ENCODE measurements at regions not wholly inside any gene's neighbourhood (a gene's known extent, or its start where the extent isn't known, plus 50 kb on each side); places are given as distances from the start of the nearest gene placed in this dataset.

DNA sequence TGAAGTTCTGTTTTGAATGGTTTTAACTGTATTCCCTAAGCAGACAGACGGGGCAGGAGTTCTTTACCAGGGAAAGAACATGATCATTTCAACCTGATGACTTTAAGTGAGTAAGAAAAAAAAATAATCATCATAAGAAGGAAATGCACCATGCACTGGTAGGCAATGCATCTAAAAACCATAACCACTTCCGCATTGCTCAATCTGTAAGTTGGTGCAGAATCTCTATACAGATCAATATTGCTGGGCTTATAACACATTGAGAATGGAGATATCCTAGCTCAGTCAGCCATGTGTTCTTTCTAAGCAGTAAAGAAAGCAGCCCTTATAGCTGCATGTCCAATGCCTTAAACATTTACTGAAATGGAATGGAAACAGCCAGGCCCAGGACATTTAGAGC lies 407.1 kb upstream of the DMAC1 start:
- ChIA-PET CTCF (interaction anchor here in 1 of 2 donors (0.6 kb wide), 1 partner anchor 135 kb away, joined by 3 read pairs; no protein-coding TSS in a partner anchor), POLR2A (no interaction called here)
- Mint-ChIP-seq H3K4me1 (peaks cover 3 to 9% (median 7%) of the 10 kb centered on the region in 3 donors), H3K4me3 (no peak overlapping the region), H3K36me3 (no peaks in the 10 kb centered on the region), H3K9me3 (peaks cover 0 to 4% (median 0%) of the 10 kb centered on the region in 3 donors), H3K27me3 (peaks cover 3 to 4% of the 10 kb centered on the region in 2 donors), H3K27ac (no peak overlapping the region)
- Histone ChIP-seq H3K4me3 (ENCODE audit: control insufficient read depth in 1 of 2, extremely low read depth in 1 of 2, low read length in 1 of 2) (no peak overlapping the region), H3K9me3 (no peaks in the 10 kb centered on the region), H3K27me3 (replicated peaks in 1 of 2; ENCODE audit: control insufficient read depth in 2 of 2, extremely low read depth in 1 of 2, insufficient read depth in 2 of 2, low read length in 1 of 2) (no peaks in the 10 kb centered on the region), H3K36me3 (ENCODE audit: control insufficient read depth in 2 of 2, extremely low read depth in 1 of 2, insufficient read depth in 1 of 2, low read length in 1 of 2) (no peaks in the 10 kb centered on the region), H3K4me1 (ENCODE audit: control insufficient read depth in 1 of 2, extremely low read depth in 1 of 2, insufficient read depth in 2 of 2, low read length in 2 of 2) (no peaks in the 10 kb centered on the region), H3K27ac (ENCODE audit: low read length) (no peak overlapping the region)
- peak in 3 of 4 experiments; percentile 30 to 59 (median 46) for ATAC-seq (replicated peaks in 1 of 4)
- WGBS (ENCODE audit: insufficient coverage) = no CpG with 5 or more reads among the region's 2 CpGs
- DNase-seq = no peak

- no peaks in the 10 kb centered on the region for H3K27me3 ChIP-seq (replicated peaks in 1 of 2; ENCODE audit: control insufficient read depth in 2 of 2, extremely low read depth in 1 of 2, insufficient read depth in 2 of 2, low read length in 1 of 2)
- H3K4me1 ChIP-seq (ENCODE audit: control insufficient read depth in 1 of 2, extremely low read depth in 1 of 2, insufficient read depth in 2 of 2, low read length in 2 of 2) = no peaks in the 10 kb centered on the region
- Mint-ChIP-seq H3K36me3 (no peaks in the 10 kb centered on the region), H3K27me3 (peaks cover 3 to 4% of the 10 kb centered on the region in 2 donors), H3K4me1 (peaks cover 3 to 9% (median 7%) of the 10 kb centered on the region in 3 donors), H3K9me3 (peaks cover 0 to 5% (median 0%) of the 10 kb centered on the region in 3 donors), H3K27ac (no peak overlapping the region), H3K4me3 (no peak overlapping the region)
- H3K9me3 ChIP-seq = no peaks in the 10 kb centered on the region
- H3K36me3 ChIP-seq (ENCODE audit: control insufficient read depth in 2 of 2, extremely low read depth in 1 of 2, insufficient read depth in 1 of 2, low read length in 1 of 2) = no peaks in the 10 kb centered on the region
- ChIA-PET CTCF (no interaction called here), POLR2A (no interaction called here)
- no peak overlapping the region for H3K27ac ChIP-seq (ENCODE audit: low read length)
- no peak overlapping the region for H3K4me3 ChIP-seq (ENCODE audit: control insufficient read depth in 1 of 2, extremely low read depth in 1 of 2, low read length in 1 of 2)
- ATAC-seq (replicated peaks in 1 of 4) (no peak), DNase-seq (no peak)
These were observed 406.0 kb upstream of the DMAC1 start for GRCh38 chr9:8205576-8205975.

DNA sequence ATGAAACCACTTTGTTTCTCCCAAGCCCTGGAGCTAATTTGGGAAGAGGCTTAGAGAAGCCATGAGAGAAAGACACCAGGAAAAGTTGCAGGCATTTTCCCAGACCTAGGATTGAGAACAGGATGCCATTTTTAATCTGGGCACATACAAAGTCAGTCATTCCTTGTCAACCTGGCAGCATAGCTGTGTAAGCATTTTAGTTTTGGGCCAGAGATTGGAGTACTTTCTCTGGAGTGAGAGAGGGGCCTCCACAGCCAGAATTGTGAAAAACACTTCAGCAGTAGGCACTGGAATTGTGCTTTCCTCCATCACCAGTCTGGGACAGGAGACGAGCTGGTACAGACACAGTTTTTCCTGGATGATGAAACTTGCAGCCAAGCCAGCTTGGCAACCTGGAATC lies 390.3 kb upstream of the DMAC1 start:
- ATAC-seq (replicated peaks in 1 of 4) (no peak), DNase-seq (no peak)
- Histone ChIP-seq H3K4me3 (ENCODE audit: control insufficient read depth in 1 of 2, extremely low read depth in 1 of 2, low read length in 1 of 2) (no peak overlapping the region), H3K9me3 (no peaks in the 10 kb centered on the region), H3K27ac (ENCODE audit: low read length) (no peak overlapping the region), H3K36me3 (ENCODE audit: control insufficient read depth in 2 of 2, extremely low read depth in 1 of 2, insufficient read depth in 1 of 2, low read length in 1 of 2) (no peaks in the 10 kb centered on the region), H3K27me3 (replicated peaks in 1 of 2; ENCODE audit: control insufficient read depth in 2 of 2, extremely low read depth in 1 of 2, insufficient read depth in 2 of 2, low read length in 1 of 2) (peaks cover 0 to 13% of the 10 kb centered on the region in 2 experiments), H3K4me1 (ENCODE audit: control insufficient read depth in 1 of 2, extremely low read depth in 1 of 2, insufficient read depth in 2 of 2, low read length in 2 of 2) (no peaks in the 10 kb centered on the region)
- POLR2A ChIA-PET = no interaction called here
- Mint-ChIP-seq H3K9me3 (peaks cover 8 to 27% (median 19%) of the 10 kb centered on the region in 3 donors), H3K27me3 (peaks cover 5 to 6% of the 10 kb centered on the region in 2 donors), H3K27ac (no peak overlapping the region), H3K4me3 (no peak overlapping the region), H3K36me3 (no peaks in the 10 kb centered on the region), H3K4me1 (no peaks in the 10 kb centered on the region)
- 70% methylated on average over 1 of the region's 1 CpG for WGBS (ENCODE audit: insufficient coverage)
- CTCF ChIA-PET = no interaction called here

DNA sequence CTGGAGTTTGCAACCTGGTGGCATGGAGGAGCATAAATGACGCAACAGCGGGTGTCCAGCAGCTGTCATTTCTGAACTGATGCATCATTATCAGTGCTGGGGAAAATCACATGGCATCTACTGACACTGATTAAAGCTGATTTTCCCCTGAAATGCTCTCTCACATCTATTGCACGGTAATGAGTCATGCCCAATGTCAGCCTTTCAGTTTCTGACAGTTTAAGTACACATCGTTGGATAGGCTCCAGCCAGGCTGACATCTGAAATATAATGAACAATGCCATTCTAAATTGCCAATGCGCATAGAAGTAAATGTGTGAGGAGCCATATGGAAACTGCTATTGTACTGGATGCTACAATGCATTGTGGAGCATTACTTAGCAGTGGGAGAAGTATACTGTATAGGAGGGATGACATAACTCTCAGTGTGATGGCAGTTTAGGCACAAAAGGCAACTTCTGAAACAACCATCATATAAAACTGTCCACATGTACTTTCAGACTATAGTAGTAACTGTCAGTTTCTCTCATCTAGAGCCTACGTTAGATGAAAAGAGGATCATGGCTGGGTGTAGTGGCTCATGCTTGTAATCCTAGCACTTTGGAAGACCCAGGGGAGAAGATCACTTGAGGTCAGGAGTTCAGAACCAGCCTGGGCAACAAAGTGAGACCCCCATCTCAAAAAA lies 389.3 kb upstream of the DMAC1 start:
- ChIA-PET POLR2A (no interaction called here), CTCF (no interaction called here)
- ATAC-seq (replicated peaks in 1 of 4) = no peak
- WGBS (ENCODE audit: insufficient coverage) = 52% methylated on average over 3 of the region's 6 CpGs
- Mint-ChIP-seq H3K36me3 (no peaks in the 10 kb centered on the region), H3K4me1 (no peaks in the 10 kb centered on the region), H3K4me3 (no peak overlapping the region), H3K9me3 (peaks cover 8 to 27% (median 19%) of the 10 kb centered on the region in 3 donors), H3K27ac (no peak overlapping the region), H3K27me3 (peaks cover 4 to 5% of the 10 kb centered on the region in 2 donors)
- DNase-seq = no peak
- no peaks in the 10 kb centered on the region for H3K9me3 ChIP-seq
- no peak overlapping the region for H3K4me3 ChIP-seq (ENCODE audit: control insufficient read depth in 1 of 2, extremely low read depth in 1 of 2, low read length in 1 of 2)
- peaks cover 0 to 13% of the 10 kb centered on the region in 2 experiments for H3K27me3 ChIP-seq (replicated peaks in 1 of 2; ENCODE audit: control insufficient read depth in 2 of 2, extremely low read depth in 1 of 2, insufficient read depth in 2 of 2, low read length in 1 of 2)
- H3K36me3 ChIP-seq (ENCODE audit: control insufficient read depth in 2 of 2, extremely low read depth in 1 of 2, insufficient read depth in 1 of 2, low read length in 1 of 2) = no peaks in the 10 kb centered on the region
- no peak overlapping the region for H3K27ac ChIP-seq (ENCODE audit: low read length)
- no peaks in the 10 kb centered on the region for H3K4me1 ChIP-seq (ENCODE audit: control insufficient read depth in 1 of 2, extremely low read depth in 1 of 2, insufficient read depth in 2 of 2, low read length in 2 of 2)

- no peaks in the 10 kb centered on the region for H3K4me1 ChIP-seq (ENCODE audit: control insufficient read depth in 1 of 2, extremely low read depth in 1 of 2, insufficient read depth in 2 of 2, low read length in 2 of 2)
- WGBS (ENCODE audit: insufficient coverage) = 70% methylated on average over 4 of the region's 4 CpGs
- CTCF ChIA-PET = no interaction called here
- H3K27me3 ChIP-seq (replicated peaks in 1 of 2; ENCODE audit: control insufficient read depth in 2 of 2, extremely low read depth in 1 of 2, insufficient read depth in 2 of 2, low read length in 1 of 2) = peaks cover 0 to 13% of the 10 kb centered on the region in 2 experiments
- H3K27ac Mint-ChIP-seq = no peak overlapping the region
- no peak overlapping the region for H3K4me3 Mint-ChIP-seq
- no peaks in the 10 kb centered on the region for H3K9me3 ChIP-seq
- H3K27ac ChIP-seq (ENCODE audit: low read length) = no peak overlapping the region
- POLR2A ChIA-PET = no interaction called here
- H3K36me3 ChIP-seq (ENCODE audit: control insufficient read depth in 2 of 2, extremely low read depth in 1 of 2, insufficient read depth in 1 of 2, low read length in 1 of 2) = no peaks in the 10 kb centered on the region
- H3K4me1 Mint-ChIP-seq = no peaks in the 10 kb centered on the region
- peaks cover 3 to 6% (median 4%) of the 10 kb centered on the region in 3 donors for H3K9me3 Mint-ChIP-seq
- no peak overlapping the region for H3K4me3 ChIP-seq (ENCODE audit: control insufficient read depth in 1 of 2, extremely low read depth in 1 of 2, low read length in 1 of 2)
- H3K36me3 Mint-ChIP-seq = no peaks in the 10 kb centered on the region
- peaks cover 4 to 5% of the 10 kb centered on the region in 2 donors for H3K27me3 Mint-ChIP-seq
- no peak for ATAC-seq (replicated peaks in 1 of 4)
- no peak for DNase-seq
These were observed 387.0 kb upstream of the DMAC1 start for GRCh38 chr9:8186560-8186959.

DNA sequence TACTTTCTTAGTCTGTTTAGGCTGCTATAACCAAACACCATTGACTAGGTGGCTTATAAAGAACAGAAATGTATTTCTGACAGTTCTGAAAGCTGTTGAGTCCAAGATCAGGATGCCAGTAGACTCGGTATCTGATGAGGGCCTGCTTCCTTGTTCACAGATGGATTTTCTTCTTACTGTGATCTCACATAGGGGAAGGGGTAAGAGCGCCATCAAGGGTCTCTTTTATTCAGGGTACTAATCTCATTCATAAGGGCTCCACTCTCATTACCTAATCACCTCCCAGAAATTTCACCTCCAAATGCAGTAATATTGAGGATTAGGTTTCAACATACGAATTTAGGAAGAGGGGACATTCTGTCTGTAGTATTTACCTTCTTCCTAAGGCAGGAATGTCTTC lies 384.0 kb upstream of the DMAC1 start:
- Mint-ChIP-seq H3K27me3 (no peaks in the 10 kb centered on the region), H3K9me3 (no peaks in the 10 kb centered on the region), H3K4me3 (no peak overlapping the region), H3K4me1 (no peaks in the 10 kb centered on the region), H3K27ac (no peak overlapping the region), H3K36me3 (no peaks in the 10 kb centered on the region)
- ChIA-PET POLR2A (no interaction called here), CTCF (no interaction called here)
- Histone ChIP-seq H3K27ac (ENCODE audit: low read length) (no peak overlapping the region), H3K9me3 (no peaks in the 10 kb centered on the region), H3K36me3 (ENCODE audit: control insufficient read depth in 2 of 2, extremely low read depth in 1 of 2, insufficient read depth in 1 of 2, low read length in 1 of 2) (no peaks in the 10 kb centered on the region), H3K4me1 (ENCODE audit: control insufficient read depth in 1 of 2, extremely low read depth in 1 of 2, insufficient read depth in 2 of 2, low read length in 2 of 2) (no peaks in the 10 kb centered on the region), H3K27me3 (replicated peaks in 1 of 2; ENCODE audit: control insufficient read depth in 2 of 2, extremely low read depth in 1 of 2, insufficient read depth in 2 of 2, low read length in 1 of 2) (no peaks in the 10 kb centered on the region), H3K4me3 (ENCODE audit: control insufficient read depth in 1 of 2, extremely low read depth in 1 of 2, low read length in 1 of 2) (no peak overlapping the region)
- WGBS (ENCODE audit: insufficient coverage) = 60% methylated on average over 1 of the region's 3 CpGs
- no peak for ATAC-seq (replicated peaks in 1 of 4)
- peak in 1 of 35 experiments; percentile 16 for DNase-seq
